ENCODE measurements at regions not wholly inside any gene's neighbourhood (a gene's known extent, or its start where the extent isn't known, plus 50 kb on each side); places are given as distances from the start of the nearest gene placed in this dataset.

DNA sequence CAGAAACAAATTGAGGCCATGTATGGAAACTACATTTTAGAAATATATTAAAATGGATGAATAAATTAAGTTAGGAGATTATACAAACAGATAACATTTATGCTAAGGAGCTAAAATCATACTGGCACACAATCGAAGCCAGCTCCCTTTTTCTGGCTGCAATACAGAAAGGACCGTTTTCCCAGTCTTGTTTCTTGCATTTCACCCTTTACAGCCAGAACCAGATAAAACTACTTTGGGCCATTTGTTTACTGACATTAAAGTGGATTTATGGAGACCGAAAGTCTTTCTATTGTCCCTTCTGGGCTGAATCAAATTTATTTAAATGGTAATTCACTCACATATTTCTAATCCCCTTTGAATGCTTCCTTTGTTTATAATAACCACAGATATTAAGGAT is 50.1 kb upstream of the CNTN3 start:
- no peak overlapping the region for H3K4me3 ChIP-seq (ENCODE audit: control insufficient read depth in 2 of 3, extremely low read depth in 1 of 3, insufficient read depth in 2 of 3, low read depth in 1 of 3, low read length in 3 of 3)
- H3K79me2 ChIP-seq (ENCODE audit: control insufficient read depth, insufficient read depth, low read length) = no peaks in the 10 kb centered on the region
- no peak for DNase-seq (ENCODE audit: low read depth, low spot score)
- H3K9me1 ChIP-seq (ENCODE audit: control insufficient read depth, extremely low read depth, insufficient read depth, low read length) = no peaks in the 10 kb centered on the region
- no peak overlapping the region for H3K27ac ChIP-seq (ENCODE audit: control insufficient read depth, insufficient read depth, low read length)
- TF ChIP-seq, protein P1, sequence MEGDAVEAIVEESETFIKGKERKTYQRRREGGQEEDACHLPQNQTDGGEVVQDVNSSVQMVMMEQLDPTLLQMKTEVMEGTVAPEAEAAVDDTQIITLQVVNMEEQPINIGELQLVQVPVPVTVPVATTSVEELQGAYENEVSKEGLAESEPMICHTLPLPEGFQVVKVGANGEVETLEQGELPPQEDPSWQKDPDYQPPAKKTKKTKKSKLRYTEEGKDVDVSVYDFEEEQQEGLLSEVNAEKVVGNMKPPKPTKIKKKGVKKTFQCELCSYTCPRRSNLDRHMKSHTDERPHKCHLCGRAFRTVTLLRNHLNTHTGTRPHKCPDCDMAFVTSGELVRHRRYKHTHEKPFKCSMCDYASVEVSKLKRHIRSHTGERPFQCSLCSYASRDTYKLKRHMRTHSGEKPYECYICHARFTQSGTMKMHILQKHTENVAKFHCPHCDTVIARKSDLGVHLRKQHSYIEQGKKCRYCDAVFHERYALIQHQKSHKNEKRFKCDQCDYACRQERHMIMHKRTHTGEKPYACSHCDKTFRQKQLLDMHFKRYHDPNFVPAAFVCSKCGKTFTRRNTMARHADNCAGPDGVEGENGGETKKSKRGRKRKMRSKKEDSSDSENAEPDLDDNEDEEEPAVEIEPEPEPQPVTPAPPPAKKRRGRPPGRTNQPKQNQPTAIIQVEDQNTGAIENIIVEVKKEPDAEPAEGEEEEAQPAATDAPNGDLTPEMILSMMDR (optimal IDR thresholded peaks at IDR 0.05 in 1 of 3, IDR thresholded peaks at IDR 0.05 in 1 of 3, conservative IDR thresholded peaks at IDR 0.05 in 1 of 3; ENCODE audit: extremely low read depth in 1 of 3, insufficient read depth in 2 of 3, low read length in 3 of 3) = no peak
- no peak for TF ChIP-seq EZH2 (IDR thresholded peaks at IDR 0.05; ENCODE audit: low read length)
- dilution Hi-C loops (cut with MboI; ENCODE audit: extremely low pct_ligation_motif_present, low sequenced_read_pairs) = no loop called here
- no peaks in the 10 kb centered on the region for H3K9me3 ChIP-seq (ENCODE audit: control insufficient read depth, low read depth, low read length)
- no peak overlapping the region for H3K4me2 ChIP-seq (ENCODE audit: control insufficient read depth, extremely low read depth, insufficient read depth, low read depth, low read length)
- no peak overlapping the region for H3K9ac ChIP-seq (ENCODE audit: control insufficient read depth, extremely low read depth, insufficient read depth, low read length)
- H3K36me3 ChIP-seq (ENCODE audit: control insufficient read depth in 2 of 2, extremely low read depth in 1 of 2, insufficient read depth in 2 of 2, low read length in 2 of 2) = no peaks in the 10 kb centered on the region
- no peak for FAIRE-seq
- H3K27me3 ChIP-seq (ENCODE audit: control insufficient read depth, extremely low read depth, insufficient read depth, low read length) = no peaks in the 10 kb centered on the region
- H4K20me1 ChIP-seq (ENCODE audit: control insufficient read depth, extremely low read depth, insufficient read depth, low read length) = no peaks in the 10 kb centered on the region
- no peaks in the 10 kb centered on the region for H3K4me1 ChIP-seq (ENCODE audit: control insufficient read depth, extremely low read depth, insufficient read depth, low read length)
- H2AFZ ChIP-seq (ENCODE audit: control insufficient read depth, low read length) = no peak overlapping the region
